Stimulated activated CD8-positive, alpha-beta memory T cell treated with anti-CD3 and anti-CD28 coated beads, Interleukin-12 subunit alpha, Interleukin-12 subunit beta, amount 100 ng/mL, for 4 hours (primary cell): ENCODE measurements at regions not wholly inside any gene's neighbourhood (a gene's known extent, or its start where the extent isn't known, plus 50 kb on each side); places are given as distances from the start of the nearest gene placed in this dataset.
A peak's percentile ranks its signal among the peaks of the same experiment; 100 is the strongest.

Source experiments
- DNase-seq: peaks from one replicate; pipeline ENCODE4 v3.0.0-alpha.2; 2020; ENCODE audit warnings: low read depth

DNA sequence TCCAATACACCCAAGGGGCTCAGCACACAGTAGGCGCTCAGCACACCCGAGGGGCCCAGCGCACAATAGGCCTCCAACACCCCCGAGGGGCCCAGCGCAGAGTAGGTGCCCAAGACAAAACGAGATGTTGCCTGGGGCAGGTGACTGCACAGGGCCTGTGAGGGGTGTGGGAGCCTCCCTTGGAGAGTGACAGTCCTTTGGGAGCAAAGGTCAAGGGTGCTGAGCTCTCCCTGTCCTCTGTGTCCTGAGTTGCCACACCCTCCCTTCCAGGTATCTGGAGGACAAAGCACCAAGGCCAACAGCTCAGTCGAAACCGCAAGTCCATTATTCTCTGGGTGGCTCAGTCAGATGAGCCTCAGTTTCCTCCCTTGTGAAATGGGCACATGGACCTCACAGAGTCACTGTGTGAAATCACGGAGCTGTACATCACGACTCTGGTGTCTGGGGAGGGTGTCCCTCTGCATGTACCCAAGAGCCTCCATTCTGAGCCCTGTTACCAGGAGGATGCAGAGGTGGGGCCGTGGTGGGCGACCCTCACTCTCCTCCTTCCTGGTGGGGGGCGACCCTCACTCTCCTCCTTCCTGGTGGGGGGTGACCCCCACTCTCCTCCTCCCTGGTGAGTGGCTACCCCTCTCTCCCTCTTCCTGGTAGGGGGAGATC lies 81.3 kb downstream of the FOXL3 start:
- no peak for DNase-seq

DNA sequence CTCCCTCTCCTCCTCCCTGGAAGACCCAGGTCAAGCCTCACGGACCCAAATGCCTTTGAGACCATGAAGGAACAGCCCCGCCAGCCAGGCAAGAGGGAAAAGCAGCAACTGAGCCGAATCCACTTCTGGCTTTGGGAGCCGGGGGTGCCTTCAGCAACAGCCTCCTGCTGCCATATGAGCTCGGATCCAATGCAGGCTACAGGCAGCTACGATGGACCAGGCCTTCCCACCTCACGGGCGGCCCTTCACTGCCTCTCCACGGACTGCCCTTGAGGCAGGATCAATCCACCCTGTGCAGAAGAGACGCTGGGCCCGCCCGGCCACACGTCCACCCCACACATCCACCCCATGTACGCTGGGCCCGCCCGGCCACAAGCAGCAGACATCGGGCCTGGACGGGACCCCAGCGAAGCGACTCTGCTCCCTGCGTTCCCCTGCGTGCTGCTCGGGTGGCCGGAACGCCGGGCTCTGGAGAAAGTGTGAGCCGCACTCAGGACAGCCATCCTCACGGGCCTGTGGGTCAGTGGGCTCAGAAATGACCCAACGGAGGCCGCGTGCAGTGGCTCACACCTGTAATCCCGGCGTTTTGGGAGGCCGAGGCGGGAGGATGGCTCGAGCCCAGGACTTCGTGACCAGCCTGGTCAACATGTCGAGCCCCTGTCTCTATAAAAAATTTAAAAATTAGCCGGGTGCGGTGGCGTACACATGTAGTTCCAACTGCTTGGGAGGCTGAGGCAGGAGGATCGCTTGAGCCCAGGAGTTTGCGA lies 82.0 kb downstream of the FOXL3 start:
- no peak for DNase-seq

DNA sequence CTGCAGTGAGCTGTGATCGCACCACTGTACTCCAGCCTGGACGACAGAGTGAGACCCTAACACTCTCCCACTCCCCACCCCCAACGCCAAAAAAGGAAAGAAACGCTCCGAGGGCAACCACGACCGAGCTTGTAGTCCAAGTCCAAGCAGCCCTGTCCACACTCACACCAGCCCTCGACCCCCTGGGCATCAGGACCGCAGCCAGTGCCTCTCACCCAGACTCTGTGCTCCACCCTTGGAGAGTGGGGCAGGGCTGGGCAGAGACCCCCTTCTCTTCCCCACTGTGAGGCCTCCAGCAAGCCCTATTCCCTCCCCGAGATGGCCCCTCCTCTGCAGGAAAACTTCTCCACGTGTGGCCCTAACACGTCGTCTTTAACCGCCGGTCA lies 82.6 kb downstream of the FOXL3 start:
- DNase-seq, result no peak

DNA sequence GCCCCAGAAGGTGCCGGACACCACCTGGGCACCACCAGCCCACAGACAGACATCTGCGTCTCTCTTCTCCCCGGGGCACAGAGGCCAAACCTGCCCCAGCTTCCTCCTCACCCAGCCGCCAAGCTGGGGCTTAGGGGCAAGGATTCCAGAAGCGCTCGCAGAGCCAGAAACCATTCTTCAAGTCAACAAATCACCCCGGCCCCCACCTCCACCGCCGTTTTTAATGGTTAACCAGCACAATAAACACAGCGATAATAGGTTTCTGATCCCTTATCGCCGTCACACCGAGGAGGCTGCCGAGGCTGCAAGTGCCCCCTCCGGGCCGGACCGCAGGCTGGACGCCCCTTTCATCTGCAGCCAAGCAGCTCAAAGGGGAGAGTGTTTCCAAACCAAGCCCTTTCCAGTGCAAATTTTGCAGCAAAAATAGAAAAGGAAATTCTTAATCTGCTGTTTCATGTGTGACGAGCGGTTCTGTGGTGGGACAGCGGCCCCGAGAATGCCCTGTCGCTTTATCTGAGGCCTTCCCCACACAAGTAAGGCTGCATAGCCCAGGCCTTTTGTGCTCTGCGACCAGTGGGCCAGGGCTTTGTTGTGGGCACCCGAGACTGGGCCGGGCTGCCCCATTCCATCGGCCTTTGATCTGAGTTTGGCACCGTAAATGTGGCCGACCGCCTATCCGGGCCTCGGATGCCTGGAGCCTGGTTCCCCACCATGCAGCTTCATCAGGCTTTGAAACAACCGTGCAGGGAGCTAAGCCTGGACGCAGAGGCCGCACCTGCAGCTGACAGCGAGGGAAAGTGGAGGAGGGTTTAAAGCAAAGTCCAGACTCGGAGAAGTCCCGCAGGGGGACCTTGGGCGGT lies 83.2 kb downstream of the FOXL3 start:
- DNase-seq, result no peak

DNA sequence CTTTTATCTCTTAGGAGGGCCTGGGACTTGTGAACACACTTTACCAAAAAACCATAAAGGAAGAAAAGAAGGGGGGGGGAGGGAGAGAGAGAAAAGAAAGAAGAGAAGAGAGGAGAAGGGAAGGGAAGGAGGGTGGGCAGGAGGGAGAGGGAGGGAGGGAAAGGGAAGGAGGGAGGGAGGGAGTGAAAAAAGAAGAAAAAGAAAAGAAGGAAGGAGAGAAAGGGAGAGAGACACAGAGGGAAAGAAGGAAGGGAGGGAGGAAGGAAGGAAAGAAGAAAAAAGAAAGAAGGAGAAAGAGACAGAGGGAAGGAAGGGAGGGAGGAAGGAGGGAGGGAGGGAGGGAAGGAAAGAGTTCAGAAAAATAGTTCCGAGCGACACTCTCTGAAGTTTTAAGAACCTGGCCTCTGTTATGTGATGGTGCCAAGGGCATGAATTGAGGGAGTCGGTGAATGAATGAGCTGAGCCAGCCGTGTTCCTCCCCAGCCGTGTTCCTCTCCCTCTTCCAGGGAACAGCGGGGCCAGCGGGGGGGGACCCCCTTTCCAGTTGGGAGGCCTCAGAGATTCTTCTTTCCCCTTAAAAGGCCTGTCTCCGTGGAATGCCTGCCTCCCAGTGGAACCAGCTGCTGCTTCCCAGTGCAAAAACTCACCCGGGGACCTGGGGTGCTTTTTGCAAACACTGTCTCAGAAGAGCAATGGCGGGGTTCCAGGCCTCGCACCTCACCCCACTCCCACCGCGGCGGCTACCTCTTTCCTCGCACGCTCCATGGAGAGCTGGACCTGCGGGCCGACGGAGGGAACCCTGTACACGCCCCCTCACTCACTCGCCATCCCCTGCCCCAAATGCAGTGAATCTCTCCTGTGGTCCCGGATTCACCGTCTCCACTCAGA lies 84.1 kb downstream of the FOXL3 start:
- no peak for DNase-seq

DNA sequence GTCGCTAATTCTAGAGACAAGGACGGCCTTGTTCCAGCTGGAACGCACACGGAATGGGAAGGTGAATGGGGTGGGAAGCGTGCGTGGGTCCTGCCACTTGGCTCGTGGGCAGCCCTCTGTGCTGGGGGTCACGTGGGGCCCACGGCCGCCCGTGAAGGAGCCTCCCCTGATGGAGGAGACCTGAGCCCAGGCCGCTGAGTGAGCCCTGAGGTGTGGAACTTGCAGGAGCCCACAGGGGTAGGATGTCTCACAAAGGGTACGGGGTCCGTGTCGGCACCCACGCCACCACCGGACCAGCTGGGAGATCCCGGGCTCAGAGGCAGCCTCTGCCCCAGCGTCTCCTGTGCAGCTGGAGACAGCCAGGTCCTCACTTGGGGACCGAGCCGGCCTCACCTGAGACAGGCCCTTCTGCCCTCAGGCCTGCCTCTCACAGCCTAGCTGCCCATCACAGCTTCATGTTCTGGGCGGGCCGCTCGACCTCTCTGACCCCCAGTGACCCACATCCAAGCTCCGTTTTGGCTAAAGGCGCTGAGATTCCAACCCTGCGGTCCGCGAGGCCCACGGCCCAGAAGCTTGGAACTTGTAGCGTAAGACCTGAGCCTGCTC lies 84.8 kb downstream of the FOXL3 start:
- no peak for DNase-seq

DNA sequence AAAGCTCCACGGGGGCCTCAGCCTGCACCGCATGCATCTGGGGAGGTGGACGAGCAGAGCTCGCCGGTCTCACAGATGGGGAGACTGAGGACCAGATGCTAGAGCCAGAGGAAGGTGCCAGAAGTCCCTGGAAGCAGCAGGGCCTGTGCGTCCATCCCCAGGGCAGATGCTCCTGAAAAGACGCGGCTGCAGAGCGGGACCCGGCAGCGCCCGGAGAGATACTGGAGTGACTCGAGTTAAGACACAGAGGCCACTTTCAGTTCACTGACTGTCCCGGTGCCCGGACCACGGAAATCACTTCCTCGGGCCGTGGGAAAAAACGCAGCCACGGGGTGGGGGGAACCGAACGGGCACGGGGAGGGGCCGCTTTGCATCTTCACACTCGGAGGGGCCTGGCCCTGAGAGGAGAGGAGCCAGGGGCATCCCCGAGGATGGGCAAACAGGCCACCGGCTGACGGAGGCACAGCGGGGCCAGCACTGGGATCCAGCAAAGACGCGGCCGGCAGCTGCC lies 85.4 kb downstream of the FOXL3 start:
- no peak for DNase-seq

DNA sequence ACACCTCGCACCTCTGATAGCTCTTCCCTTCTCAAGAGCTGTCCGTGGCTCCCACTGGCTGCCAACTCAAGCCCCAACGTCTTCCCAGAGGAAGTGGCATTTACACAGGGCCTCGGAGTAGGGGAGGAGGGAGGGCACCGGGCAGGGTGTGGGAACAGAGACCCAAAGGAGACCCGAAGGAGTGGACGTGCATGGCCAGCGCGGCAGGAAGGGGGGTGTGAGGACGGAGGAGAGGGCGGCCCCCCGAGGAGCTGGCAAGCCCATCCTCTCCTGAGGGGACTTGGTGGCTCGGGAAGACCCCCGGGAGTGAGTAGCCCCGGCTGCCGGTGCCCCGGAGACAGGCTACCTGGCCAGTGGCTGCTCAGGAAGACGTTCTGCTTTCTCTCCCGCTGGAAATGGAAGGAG lies 85.9 kb downstream of the FOXL3 start:
- no peak for DNase-seq

DNA sequence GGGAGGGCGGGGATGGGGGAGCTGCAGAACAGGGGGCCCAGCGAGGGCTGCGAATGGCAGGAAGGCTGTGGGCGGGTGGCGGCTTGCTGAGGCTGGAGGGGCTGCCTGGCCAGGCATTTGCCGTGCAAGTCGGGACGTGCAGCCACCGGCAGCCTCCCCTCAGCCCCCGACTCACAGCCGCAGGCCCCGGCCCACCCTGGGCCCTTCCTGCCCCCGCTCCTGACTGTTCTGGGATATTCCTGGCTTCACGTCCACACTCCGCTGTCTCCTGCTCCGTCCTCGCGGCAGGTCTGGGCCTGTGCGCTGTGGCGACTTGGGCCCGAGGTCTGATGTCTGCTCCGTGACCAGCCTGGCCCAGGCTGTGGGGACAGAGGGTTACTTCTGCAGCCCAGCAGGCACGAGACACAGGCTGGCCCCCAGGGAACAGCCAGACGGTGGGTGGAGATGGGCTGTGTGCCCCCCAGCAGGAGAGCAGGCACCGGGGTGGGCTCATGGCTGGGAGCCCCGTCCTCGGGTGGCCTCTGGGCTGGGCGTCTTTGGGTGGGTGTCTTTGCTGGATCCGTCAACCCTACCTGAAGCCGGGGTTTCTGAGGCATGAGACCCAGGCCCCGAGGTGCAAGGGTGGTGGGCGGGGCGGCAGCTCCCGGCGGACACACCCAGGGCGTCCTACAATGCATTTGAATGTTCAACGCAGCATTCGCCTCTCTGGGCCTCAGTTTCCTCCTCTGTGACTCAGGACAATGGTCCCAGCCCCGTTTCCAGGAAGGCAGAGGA lies 86.5 kb downstream of the FOXL3 start:
- DNase-seq, result no peak

DNA sequence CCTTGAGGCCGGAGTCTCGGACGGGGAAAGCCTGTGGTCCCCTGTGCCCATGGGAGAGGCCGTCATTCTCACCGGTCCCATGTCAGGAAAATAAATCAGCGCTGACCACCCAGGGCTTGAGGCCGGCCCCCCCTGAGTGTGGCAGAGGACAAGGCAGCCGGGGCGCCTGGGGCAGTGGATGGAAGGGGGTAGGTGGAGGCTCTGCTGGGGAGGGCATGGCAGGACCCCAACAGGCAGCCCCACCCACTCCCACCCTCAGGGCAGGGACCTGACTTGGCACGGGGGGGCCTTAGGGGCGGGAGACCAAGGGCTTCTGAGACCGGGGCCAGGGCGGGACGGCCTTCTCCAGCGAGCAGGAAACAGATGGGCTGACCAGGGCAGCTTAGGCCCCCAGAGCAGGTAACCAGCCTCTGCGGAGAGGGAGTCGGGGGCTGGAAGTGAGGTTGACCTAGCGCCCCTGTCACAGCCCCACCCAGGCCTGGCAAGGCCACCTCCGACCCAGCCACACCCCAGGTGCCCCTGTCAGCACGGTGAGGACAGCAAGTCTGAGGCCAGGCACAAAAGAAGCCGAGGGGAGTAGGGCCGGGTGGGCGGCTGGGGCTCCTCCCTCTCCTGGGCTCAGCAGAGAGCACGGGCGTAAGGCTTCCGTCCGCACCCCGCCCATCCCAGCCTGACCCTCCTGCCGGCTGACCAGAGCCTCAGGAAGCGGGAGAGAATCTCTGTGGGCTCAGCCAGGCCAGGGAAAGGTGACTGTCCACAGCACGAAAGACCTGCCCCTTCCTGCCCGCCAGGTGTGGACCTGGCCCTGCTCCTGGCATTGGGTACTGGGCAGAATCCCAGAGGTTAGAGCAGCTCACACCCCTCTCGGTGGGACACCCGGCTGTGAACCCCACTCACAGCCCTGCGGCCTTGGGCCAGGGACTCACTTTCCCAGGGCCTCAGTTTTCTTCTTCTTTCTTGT lies 87.4 kb downstream of the FOXL3 start:
- no peak for DNase-seq

DNA sequence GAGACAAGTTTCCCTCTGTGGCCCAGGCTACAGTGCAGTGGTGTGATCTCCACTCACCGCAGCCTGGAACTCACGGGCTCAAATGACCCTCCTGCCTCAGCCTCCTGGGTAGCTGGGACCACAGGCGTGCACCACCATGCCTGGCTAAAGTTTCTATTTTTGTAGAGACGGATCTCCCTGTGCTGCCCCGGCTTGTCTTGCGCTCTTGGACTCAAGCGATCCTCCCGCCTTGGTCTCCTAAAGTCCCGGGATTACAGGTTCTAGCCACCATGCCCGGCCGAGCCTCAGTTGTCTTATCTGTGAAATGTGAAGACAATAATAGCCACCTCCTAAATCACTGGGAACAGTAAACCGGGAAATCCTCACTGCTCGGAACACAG lies 88.1 kb downstream of the FOXL3 start:
- no peak for DNase-seq

DNA sequence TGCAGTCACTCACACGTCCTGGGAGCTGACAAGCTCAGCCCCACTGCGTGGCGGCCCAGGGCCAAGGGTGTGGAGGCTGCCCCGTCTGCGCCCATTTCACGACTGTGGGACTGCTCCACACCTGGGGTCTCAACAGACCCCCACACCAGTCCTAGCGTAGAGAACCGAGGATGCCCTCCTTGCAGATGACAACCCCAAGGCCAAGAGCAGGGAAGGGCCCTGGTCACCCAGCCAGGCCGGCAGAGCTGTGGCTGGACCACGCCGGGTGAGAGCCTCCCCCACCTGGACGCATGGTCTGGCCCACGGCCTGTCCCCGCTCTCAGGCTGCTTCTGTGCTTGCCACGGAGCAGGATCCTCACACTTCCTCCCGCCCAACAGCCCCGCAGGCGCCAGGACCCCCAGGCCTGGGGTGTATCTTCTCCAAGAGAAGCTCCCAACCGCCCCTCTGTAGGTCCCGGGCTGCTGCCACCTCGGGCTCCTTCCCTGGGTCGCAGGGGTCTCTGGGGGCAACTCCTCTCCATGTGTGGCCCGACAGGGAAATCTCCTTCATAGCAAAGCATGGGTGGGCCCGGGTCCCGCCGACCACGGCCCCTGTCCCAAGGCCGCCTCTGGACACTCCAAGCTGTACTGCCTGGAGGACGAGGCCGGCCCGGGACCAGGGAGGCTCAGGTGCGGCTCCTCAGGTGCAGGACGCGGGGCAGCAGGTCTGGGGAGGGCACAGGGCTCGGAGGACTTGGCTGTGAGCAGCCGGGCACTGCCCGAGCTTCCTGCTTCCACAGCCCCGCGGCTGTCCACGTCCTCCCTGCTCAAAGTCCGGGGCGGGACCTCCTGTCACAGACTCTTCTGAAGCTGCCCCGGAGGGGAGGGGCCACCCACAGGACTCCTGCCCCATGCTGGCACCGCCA lies 88.8 kb downstream of the FOXL3 start:
- no peak for DNase-seq

DNA sequence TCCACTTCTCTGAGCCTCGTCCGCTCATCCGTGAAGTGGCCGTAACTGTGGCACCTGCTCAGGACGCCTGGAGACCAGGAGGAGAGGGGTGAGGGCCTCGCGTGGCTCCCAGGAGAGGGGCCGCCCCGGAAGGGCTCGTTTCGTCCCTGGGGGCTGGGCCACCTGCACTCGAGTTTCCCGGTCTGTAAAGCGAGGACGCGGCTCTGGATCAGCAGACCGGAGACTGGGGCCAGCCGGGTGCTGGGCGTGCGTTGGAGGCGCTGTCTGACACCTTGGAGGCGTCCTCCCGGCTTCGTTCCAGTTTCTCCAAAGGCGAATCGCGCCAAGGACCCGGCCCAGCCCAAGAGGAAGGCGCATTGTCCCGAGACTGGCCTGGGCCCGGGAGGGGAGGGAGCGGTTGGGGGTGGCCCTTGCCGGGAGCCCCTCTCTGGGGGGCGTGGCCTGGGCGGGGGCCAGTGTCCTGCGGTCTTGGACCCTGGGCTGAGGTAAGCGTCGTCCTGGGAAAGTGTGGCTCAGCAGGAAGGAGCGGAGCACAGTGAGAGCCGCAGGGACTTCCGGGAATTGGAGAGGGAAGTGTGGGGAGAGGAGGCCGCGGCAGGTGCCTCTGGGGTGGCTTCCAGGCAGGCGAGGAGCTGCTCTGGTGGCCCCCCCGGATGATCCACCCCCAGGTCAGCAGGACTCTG lies 89.6 kb downstream of the FOXL3 start:
- DNase-seq, result no peak

DNA sequence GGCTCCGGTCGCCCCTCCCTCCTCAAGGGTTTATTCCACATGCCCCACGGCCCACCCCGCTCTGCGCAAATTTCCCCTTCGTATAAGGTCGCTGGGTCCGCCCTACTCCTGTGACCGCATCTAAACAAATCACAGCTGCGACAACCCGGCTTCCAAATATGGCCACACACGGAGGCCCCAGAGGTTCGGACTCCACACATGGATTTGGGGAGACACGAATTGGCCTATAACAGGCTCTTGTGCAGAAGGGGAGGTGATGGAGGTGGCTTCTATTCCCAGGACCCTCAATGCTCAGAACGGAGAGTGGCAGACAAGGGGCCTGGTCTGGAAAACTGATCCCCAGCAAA lies 90.1 kb downstream of the FOXL3 start:
- DNase-seq, result no peak

DNA sequence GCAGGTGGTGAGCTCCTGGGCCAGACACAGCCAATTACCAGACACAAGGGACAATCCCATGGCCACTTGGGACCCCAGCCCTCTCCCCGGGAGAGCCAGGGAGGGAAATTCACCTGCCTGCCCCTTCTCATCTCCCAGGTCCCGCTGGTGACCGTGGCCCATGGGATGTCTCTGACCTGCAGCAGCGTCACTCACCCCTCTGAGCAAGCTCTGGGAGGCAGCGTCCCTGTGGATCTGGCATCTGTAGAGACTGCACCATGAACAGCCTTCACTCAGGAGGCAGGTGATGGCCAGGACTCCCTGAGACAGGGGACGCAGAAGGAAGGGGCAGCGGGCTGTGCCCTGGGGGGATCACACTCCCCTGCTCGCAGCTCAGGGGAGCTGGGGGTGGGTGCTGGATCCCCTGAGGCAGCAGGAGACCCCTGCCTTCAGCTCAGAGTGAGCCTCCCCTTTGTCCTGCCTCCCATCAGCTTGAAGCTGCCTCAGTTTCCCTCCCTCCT lies 90.8 kb downstream of the FOXL3 start:
- DNase-seq, result no peak

DNA sequence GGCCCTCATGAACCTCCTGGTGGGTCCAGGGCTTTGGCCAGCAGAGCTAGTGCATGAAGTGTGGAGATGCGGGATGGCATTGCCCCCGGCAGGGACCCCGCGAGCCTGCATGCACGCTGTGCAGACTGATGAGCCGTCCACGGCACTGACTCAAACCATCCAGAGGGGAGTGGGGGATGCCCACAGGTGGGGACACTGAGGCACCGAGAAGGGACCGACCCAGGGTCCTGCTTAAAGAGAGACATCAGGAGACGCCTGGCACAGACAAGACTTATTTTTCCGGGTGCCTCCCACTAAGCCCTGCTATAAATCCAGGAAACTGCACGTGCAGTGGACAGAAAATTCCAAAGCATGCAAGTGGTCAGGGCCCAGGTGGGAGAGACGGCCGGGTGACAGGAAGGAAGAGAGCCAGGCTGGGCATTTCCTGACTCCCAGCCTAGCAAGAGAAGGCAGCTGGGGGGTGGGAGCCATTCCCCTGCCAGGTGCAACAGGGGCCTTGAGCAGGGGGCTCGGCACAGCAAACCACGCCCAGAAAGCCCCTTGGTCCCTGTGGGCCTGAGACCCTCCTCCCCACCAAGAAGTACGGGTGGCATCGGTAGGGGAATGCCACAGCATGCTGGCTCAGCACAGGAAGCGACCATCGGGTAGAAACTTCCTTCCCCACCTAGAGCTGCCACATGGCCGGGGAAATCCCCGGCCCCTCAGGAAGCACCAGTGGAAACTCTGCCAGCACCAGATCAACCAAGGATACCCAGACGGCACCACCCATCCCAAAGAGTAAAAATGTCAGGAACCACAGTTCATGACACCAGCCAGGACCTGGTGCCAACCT lies 91.5 kb downstream of the FOXL3 start:
- peak; percentile 36 for DNase-seq

DNA sequence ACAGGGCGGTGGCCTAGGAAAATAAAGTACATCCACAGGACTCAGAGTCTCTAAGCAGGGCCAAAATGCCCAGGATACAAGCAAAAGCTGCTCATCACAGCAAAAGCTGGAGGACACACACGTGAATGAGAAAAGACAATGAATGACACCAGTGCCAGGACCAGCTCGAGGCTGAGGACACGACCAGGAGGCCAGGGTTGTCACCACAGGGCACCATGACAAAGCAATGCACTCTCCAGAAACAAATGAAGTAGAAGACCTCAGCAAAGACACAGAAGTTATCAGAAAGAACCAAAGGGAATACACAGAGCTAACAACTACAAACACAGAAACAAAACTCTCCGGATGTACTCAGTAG lies 92.1 kb downstream of the FOXL3 start:
- no peak for DNase-seq
